ENCODE measurements at regions not wholly inside any gene's neighbourhood (a gene's known extent, or its start where the extent isn't known, plus 50 kb on each side); places are given as distances from the start of the nearest gene placed in this dataset.

- H3K4me3 ChIP-seq, result no peak overlapping the region
- no peaks in the 10 kb centered on the region for H3K36me3 ChIP-seq
- no peaks in the 10 kb centered on the region for H3K9me3 ChIP-seq
- H3K27me3 ChIP-seq, result no peaks in the 10 kb centered on the region
- no peaks in the 10 kb centered on the region for H3K4me1 ChIP-seq
- 61 to 82% methylated on average over 2 of the region's 2 CpGs for WGBS, 2 donors
- no peak overlapping the region for H3K27ac ChIP-seq
- TF ChIP-seq CTCF (IDR thresholded peaks at IDR 0.05), result no peak
- DNase-seq, result no peak
- ATAC-seq (ENCODE audit: low FRiP score in 2 of 2), result no peak
These were observed 63.3 kb upstream of the DCBLD2 start for GRCh38 chr3:98964784-98965183.

DNA sequence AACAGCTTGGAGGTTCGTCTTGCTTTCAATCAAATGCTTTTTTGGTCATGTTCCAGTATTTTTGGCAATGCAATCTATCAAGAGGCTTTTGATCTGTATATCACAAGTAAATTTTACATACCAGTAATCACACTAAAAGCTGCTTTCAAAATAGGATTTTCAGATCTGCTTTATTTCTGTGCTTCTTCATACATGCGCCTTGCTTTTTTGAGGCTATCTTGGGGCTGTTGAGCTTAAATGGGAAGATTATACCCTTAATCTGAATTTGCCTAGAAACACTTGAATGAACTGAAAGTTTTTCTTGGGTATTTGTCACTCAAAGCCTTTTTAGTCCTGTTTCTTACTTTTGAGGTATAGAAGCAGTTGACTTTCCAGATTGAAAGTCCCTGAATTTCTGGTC is 62.1 kb upstream of the DCBLD2 start:
- Histone ChIP-seq H3K27ac (no peak overlapping the region), H3K4me1 (no peaks in the 10 kb centered on the region), H3K9me3 (no peaks in the 10 kb centered on the region), H3K4me3 (no peak overlapping the region), H3K27me3 (no peaks in the 10 kb centered on the region), H3K36me3 (no peaks in the 10 kb centered on the region)
- ATAC-seq (ENCODE audit: low FRiP score in 2 of 2) (no peak), DNase-seq (no peak)
- 90 to 93% methylated on average over 2 of the region's 2 CpGs for WGBS, 2 donors
- TF ChIP-seq POLR2A (IDR thresholded peaks at IDR 0.05) (no peak), POLR2AphosphoS5 (IDR thresholded peaks at IDR 0.05) (no peak), EP300 (IDR thresholded peaks at IDR 0.05) (no peak), CTCF (IDR thresholded peaks at IDR 0.05) (no peak)

- H3K9me3 ChIP-seq, result no peaks in the 10 kb centered on the region
- H3K27me3 ChIP-seq, result no peaks in the 10 kb centered on the region
- DNase-seq (no peak), ATAC-seq (ENCODE audit: low FRiP score in 2 of 2) (no peak)
- H3K4me1 ChIP-seq, result no peaks in the 10 kb centered on the region
- H3K36me3 ChIP-seq, result no peaks in the 10 kb centered on the region
- H3K4me3 ChIP-seq, result no peak overlapping the region
- TF ChIP-seq POLR2A (IDR thresholded peaks at IDR 0.05), result no peak
- H3K27ac ChIP-seq, result no peak overlapping the region
These were observed 61.5 kb upstream of the DCBLD2 start for GRCh38 chr3:98962951-98963350.

DNA sequence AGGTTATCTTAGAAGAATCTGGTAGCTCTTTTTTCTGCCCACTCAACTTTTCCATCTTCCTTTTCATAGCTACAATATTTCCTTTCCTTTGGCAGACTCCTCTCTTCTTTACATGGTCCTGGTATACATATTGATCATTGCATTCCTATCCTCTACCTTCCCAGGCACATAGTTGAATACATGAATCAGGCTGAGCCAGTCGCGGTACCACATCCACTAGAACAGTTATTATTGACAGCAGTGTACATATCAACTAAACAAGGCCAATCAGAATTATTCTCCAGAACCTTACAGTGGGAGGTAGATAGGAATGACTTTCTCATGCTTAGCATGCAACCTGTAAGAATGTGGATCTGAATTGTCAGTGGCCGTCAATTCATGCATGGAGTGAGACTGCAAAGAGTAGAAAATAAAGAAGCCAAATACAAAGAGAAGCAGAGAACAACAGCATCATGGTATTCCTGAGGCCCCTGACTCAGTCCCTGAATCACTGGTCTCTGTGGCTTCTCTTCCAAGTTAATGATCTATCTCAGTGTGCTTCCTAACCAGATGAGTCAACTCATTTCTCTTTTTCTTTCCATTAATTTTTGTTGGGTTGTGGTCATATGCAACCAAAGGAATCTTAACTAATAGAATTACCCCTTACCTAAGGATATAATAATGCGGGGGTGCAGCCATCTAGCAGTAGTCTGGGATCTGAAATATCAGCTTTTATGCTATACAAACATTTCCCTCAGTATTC is 60.9 kb upstream of the DCBLD2 start:
- WGBS, 2 donors, result 87 to 96% methylated on average over 4 of the region's 4 CpGs
- no peak for ATAC-seq (ENCODE audit: low FRiP score in 2 of 2)
- no peaks in the 10 kb centered on the region for H3K27me3 ChIP-seq
- TF ChIP-seq POLR2AphosphoS5 (IDR thresholded peaks at IDR 0.05) (no peak), EP300 (IDR thresholded peaks at IDR 0.05) (no peak), POLR2A (IDR thresholded peaks at IDR 0.05) (no peak), CTCF (IDR thresholded peaks at IDR 0.05) (no peak)
- H3K27ac ChIP-seq, result no peak overlapping the region
- H3K4me3 ChIP-seq, result no peak overlapping the region
- no peaks in the 10 kb centered on the region for H3K4me1 ChIP-seq
- no peaks in the 10 kb centered on the region for H3K36me3 ChIP-seq
- no peak for DNase-seq
- no peaks in the 10 kb centered on the region for H3K9me3 ChIP-seq

DNA sequence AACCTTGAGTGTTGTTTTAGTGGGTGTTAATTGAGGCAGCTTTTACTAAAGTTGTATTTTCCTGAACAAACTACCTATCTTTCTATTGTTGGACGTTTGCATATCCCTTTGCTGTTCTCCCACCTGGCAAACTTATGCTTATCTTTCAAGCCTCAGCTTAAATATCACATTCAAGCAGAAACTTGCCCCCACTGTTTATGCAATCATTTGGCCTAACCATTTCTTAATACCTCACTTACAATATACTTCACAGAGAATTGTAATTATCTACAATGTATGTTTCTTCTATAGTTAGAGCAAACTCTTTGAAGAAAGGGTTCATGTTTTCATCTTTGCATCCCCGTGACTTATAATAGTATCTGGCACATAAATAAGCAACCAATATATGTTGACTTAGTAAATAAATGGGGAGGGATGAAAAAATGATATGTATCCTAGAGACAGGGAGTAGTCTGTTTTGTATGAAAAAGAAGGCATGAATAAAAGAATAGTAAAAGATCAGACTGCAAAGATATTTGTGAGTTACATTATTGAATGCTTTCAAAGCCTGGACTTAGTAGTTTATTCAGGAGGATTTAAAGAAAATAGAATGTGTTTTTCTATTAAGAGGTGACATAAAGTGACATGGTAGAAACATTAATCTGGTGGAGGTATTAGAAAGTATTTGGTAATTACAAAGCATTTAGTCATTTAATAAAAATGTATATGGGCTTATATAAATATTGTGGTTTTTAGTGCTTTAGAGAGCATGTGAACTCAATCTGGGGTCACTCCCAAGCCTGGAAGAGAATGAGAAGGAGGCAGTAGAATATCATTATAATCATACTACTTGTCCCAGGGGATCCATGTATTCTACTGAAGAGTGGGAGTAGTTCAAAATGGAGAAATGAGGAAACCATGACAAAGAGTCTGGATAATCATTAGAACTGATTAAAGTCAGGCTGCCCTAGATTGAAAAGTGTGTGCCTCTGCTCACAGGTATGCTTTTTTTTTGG is 60.0 kb upstream of the DCBLD2 start:
- Histone ChIP-seq H3K9me3 (no peaks in the 10 kb centered on the region), H3K4me3 (no peak overlapping the region), H3K36me3 (no peaks in the 10 kb centered on the region), H3K27ac (no peak overlapping the region), H3K4me1 (no peaks in the 10 kb centered on the region), H3K27me3 (no peaks in the 10 kb centered on the region)
- 64 to 69% methylated on average over 2 of the region's 2 CpGs for WGBS, 2 donors
- DNase-seq (no peak), ATAC-seq (ENCODE audit: low FRiP score in 2 of 2) (no peak)
- TF ChIP-seq EP300 (IDR thresholded peaks at IDR 0.05) (no peak), POLR2A (IDR thresholded peaks at IDR 0.05) (no peak), CTCF (IDR thresholded peaks at IDR 0.05) (no peak), POLR2AphosphoS5 (IDR thresholded peaks at IDR 0.05) (no peak)

Measured in upper lobe of left lung (tissue), 6 donors.